ENCODE measurements at regions not wholly inside any gene's neighbourhood (a gene's known extent, or its start where the extent isn't known, plus 50 kb on each side); places are given as distances from the start of the nearest gene placed in this dataset.
A peak's percentile ranks its signal among the peaks of the same experiment; 100 is the strongest.

- no peak for DNase-seq
Measured at GRCh38 chrX:10085223-10085622, 71.6 kb upstream of the CLCN4 start.

DNA sequence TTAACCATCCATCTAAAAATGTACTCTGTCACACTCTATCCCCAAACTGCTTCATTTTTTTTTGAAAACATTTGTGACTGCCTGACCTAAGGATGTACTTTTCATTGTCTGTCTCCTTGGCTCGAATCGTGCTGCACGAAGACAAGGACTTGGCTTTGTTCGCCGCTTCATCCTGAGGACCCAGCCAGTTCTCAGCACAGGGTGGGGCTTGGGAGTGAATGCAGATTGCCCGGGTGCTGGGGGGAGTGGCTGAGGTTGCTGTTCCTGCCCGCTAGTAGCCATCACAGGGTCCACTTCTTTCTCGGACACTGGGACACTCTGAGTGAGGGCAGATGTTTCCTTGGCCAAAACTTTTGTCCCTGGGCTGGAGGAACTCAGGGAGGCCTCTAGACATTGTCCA lies 70.1 kb upstream of the CLCN4 start:
- DNase-seq: no peak

DNA sequence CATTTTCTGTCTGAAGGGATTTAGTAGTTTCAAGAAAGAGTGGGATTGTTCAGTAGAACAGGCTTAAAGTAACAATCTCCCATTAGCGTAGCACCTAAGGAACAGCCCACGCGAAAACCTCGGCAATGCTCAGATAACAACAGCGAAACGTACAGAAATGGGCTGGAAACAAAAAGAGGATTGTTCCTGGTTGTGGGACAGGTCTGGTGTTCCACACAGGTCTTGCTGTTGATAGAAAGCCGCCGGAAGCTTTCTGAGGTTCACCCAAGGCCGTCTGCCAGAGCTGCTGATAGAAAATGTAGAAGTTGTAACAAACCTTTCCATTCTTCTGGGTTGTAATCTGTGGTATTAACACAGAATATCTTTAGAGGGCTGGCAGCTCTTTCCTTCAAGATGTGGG lies 69.4 kb upstream of the CLCN4 start:
- no peak for DNase-seq

- DNase-seq: peak; percentile 23
Measured at GRCh38 chrX:10089378-10089795, 67.4 kb upstream of the CLCN4 start.

GRCh38 chrX:10090319-10090718 lies 66.5 kb upstream of the CLCN4 start:
- DNase-seq: no peak

DNA sequence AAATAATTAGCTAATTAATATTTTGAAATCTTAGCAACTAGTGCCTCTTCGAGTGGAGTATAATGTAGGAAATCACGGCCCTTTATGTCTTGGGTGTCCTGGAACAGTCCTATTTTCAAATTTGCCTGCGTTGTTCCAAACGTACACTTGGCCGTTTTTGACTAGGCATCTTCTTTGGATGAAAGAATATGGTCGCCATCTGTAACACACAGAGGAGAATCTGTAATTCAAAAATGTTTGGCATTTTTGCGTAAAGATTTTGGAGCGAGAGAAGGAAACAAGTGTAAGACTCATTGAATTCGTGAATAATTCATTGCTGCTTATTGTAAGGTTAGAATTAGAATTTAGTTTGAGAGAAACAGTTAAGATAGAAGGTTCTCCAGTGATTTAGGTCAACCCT lies 61.5 kb upstream of the CLCN4 start:
- no peak for DNase-seq

DNA sequence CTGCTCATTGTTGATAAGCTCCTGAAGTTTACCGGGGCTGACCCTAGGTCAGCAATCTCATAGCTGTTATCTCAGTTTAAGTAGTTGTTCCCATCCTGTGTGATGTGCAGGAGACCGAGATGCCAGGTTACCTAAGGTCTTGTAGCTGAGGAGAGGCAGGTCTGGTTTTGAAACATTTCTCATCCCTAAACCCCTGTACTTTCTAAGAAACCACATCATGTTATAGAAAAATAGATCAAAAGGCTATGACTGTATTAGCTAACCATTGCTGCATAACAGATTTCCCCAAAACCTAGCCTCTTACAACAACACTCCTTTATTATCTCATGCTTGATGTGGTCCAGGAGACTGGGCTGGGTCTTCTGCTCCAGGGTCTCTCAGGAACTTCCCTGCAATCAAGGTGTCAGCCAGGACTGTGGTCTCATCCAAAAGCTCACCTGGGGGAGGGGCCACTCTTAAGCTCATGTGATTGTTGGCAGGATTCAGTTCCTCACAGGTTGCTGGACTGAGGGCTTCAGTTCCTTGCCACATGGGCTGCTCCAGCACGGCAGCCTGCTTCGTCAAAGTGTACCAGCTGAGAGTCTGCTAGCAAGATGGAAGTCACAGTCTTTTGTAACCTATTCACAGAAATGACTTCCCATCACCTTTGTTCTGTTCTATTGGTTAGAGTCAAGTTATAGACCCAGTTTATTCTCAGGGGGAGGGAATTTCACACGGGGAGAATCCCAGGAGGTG lies 60.9 kb upstream of the CLCN4 start:
- DNase-seq: no peak

DNA sequence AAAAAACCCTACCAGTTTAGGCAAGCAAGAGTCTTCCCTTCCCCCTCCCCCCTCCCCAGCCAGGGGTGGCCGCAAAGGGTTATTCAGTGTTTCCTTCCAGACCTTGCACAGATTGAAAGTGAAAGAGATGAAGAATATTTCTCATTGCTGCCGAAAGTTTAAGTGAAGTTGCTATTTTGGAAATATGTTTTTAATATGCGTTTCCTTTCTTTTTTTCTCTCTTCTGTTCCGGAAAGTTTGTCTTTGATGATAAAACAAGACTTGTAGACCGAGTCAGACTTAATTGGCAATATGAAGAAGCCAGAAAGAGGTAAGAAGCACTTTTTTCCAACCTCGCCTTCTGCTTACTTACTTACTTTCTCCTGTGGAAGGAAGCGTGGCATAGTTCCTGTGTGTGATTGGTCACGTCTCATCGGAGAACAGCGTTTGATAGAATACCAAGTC lies 58.5 kb upstream of the CLCN4 start:
- no peak for DNase-seq

- no peak for DNase-seq
Measured at GRCh38 chrX:10099411-10099810, 57.4 kb upstream of the CLCN4 start.

GRCh38 chrX:10101269-10101668 lies 55.5 kb upstream of the CLCN4 start:
- DNase-seq: no peak

- DNase-seq: no peak
Measured at GRCh38 chrX:10102046-10102704, 54.6 kb upstream of the CLCN4 start.

- no peak for DNase-seq
Measured at GRCh38 chrX:10103023-10103422, 53.8 kb upstream of the CLCN4 start.

DNA sequence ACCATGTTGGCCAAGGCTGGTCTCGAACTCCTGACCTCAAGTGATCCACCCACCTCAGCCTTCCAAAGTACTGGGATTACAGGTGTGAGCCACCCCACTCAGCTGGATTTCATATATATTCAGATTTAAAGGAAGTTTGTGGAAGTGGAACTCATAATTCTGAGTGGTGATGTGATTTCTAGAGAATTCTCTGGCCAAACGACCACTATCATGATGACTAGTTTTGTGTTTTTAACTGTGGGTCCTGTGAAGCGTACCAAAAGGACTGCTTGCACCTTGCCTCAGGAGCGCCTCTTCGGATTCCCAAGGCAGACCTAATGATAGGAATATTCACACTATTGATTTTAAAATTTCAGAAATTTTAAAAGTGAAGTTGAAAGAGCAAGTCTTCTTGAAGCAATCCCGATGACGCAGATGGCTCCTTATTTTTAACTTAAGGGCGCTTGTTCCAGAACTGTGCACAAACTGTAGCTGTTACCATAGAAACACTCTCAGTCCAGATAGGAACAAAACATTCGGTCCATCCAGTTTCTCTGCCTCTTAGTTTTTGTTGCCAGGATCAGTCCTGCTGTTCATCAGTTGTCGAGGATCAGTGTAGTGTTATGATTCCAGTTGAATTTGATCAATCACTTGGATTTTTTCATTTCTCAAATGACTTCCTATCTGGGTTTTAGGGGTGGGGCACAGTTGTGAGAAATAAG lies 51.7 kb upstream of the CLCN4 start:
- no peak for DNase-seq

DNA sequence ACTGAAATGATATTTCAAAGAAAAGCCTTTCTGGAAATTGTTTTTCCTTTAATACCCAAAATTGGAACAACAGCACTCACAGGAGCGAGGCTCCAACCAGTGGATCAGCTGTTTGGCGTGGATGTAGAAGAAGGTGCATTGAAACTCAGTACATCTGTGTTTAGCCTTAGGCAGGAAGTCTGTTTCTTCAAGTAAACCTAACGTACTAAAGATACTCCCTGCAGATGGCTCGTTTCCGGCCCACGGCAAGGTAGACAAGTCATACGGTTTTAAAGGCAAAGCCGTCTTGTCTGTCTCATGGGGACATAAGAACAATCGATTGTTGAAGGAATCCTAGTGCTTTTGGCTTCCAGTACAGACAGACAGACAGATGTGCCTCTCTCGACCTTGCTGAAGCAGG lies 50.0 kb upstream of the CLCN4 start:
- DNase-seq: no peak

Data from DMS 273 treated with DMSO at 0.1 percent for 48 hours (cell line).